ENCODE measurements at regions not wholly inside any gene's neighbourhood (a gene's known extent, or its start where the extent isn't known, plus 50 kb on each side); places are given as distances from the start of the nearest gene placed in this dataset.
"Not testable (repeated sequence)": the region's sequence is repeated elsewhere in the genome, so short reads cannot be mapped to it uniquely, and the experiment has no call there.

- H3K4me1 ChIP-seq, result no peaks in the 10 kb centered on the region
- H3K9ac ChIP-seq, result no peak overlapping the region
- no peak overlapping the region for H3K4me2 ChIP-seq (ENCODE audit: low read length)
- no peaks in the 10 kb centered on the region for H3K36me3 ChIP-seq (ENCODE audit: control insufficient read depth, insufficient read depth, low read length)
- no peaks in the 10 kb centered on the region for H3K79me2 ChIP-seq
- TF ChIP-seq CTCF (IDR thresholded peaks at IDR 0.05), result no peak
- no peaks in the 10 kb centered on the region for H3K9me3 ChIP-seq (ENCODE audit: control insufficient read depth, low read length)
- H3K27ac ChIP-seq, result no peak overlapping the region
- no peaks in the 10 kb centered on the region for H3K27me3 ChIP-seq (ENCODE audit: control insufficient read depth, insufficient read depth, low read length)
- no peak overlapping the region for H2AFZ ChIP-seq
- no peak overlapping the region for H3K4me3 ChIP-seq (ENCODE audit: low read depth, low read length)
Observed at GRCh38 chr10:129063212-129063611, 403.8 kb upstream of the MGMT start.

- Histone ChIP-seq H3K4me1 (no peaks in the 10 kb centered on the region), H3K36me3 (ENCODE audit: control insufficient read depth, insufficient read depth, low read length) (no peaks in the 10 kb centered on the region), H3K9ac (no peak overlapping the region), H3K27me3 (ENCODE audit: control insufficient read depth, insufficient read depth, low read length) (no peaks in the 10 kb centered on the region), H3K27ac (no peak overlapping the region), H3K4me2 (ENCODE audit: low read length) (no peak overlapping the region), H3K9me3 (ENCODE audit: control insufficient read depth, low read length) (no peaks in the 10 kb centered on the region), H2AFZ (no peak overlapping the region), H3K4me3 (ENCODE audit: low read depth, low read length) (no peak overlapping the region), H3K79me2 (no peaks in the 10 kb centered on the region)
- TF ChIP-seq CTCF (IDR thresholded peaks at IDR 0.05), result no peak
Observed at GRCh38 chr10:129063877-129064276, 403.2 kb upstream of the MGMT start.

GRCh38 chr10:129066529-129066928 lies 400.5 kb upstream of the MGMT start:
- H3K36me3 ChIP-seq (ENCODE audit: control insufficient read depth, insufficient read depth, low read length); H3K79me2 ChIP-seq; H3K9ac ChIP-seq; H3K4me3 ChIP-seq (ENCODE audit: low read depth, low read length); H3K4me2 ChIP-seq (ENCODE audit: low read length); H2AFZ ChIP-seq; H3K9me3 ChIP-seq (ENCODE audit: control insufficient read depth, low read length); H3K27ac ChIP-seq; H3K4me1 ChIP-seq; H3K27me3 ChIP-seq (ENCODE audit: control insufficient read depth, insufficient read depth, low read length): not testable (repeated sequence)

GRCh38 chr10:129071411-129071810 lies 395.6 kb upstream of the MGMT start:
- H2AFZ ChIP-seq; H3K27ac ChIP-seq; H3K9ac ChIP-seq; H3K4me3 ChIP-seq (ENCODE audit: low read depth, low read length); H3K4me1 ChIP-seq; H3K9me3 ChIP-seq (ENCODE audit: control insufficient read depth, low read length); H3K27me3 ChIP-seq (ENCODE audit: control insufficient read depth, insufficient read depth, low read length); H3K4me2 ChIP-seq (ENCODE audit: low read length); H3K36me3 ChIP-seq (ENCODE audit: control insufficient read depth, insufficient read depth, low read length); H3K79me2 ChIP-seq: not testable (repeated sequence)

GRCh38 chr10:129074939-129075338 lies 392.1 kb upstream of the MGMT start:
- Histone ChIP-seq H3K36me3 (ENCODE audit: control insufficient read depth, insufficient read depth, low read length) (no peaks in the 10 kb centered on the region), H3K9ac (no peak overlapping the region), H3K4me2 (ENCODE audit: low read length) (no peak overlapping the region), H3K27me3 (ENCODE audit: control insufficient read depth, insufficient read depth, low read length) (no peaks in the 10 kb centered on the region), H3K9me3 (ENCODE audit: control insufficient read depth, low read length) (no peaks in the 10 kb centered on the region), H3K79me2 (no peaks in the 10 kb centered on the region), H3K4me3 (ENCODE audit: low read depth, low read length) (no peak overlapping the region), H2AFZ (no peak overlapping the region), H3K4me1 (no peaks in the 10 kb centered on the region), H3K27ac (no peak overlapping the region)
- TF ChIP-seq CTCF (IDR thresholded peaks at IDR 0.05), result no peak

GRCh38 chr10:129075508-129075907 lies 391.5 kb upstream of the MGMT start:
- H3K27me3 ChIP-seq (ENCODE audit: control insufficient read depth, insufficient read depth, low read length), result no peaks in the 10 kb centered on the region
- H3K4me3 ChIP-seq (ENCODE audit: low read depth, low read length), result no peak overlapping the region
- no peak for TF ChIP-seq CTCF (IDR thresholded peaks at IDR 0.05)
- no peaks in the 10 kb centered on the region for H3K9me3 ChIP-seq (ENCODE audit: control insufficient read depth, low read length)
- no peak overlapping the region for H3K27ac ChIP-seq
- H3K79me2 ChIP-seq, result no peaks in the 10 kb centered on the region
- no peak overlapping the region for H2AFZ ChIP-seq
- no peak overlapping the region for H3K9ac ChIP-seq
- no peak overlapping the region for H3K4me2 ChIP-seq (ENCODE audit: low read length)
- no peaks in the 10 kb centered on the region for H3K4me1 ChIP-seq
- no peaks in the 10 kb centered on the region for H3K36me3 ChIP-seq (ENCODE audit: control insufficient read depth, insufficient read depth, low read length)

All from parathyroid adenoma (tissue), 2 donors.